ENCODE measurements at regions not wholly inside any gene's neighbourhood (a gene's known extent, or its start where the extent isn't known, plus 50 kb on each side); places are given as distances from the start of the nearest gene placed in this dataset.
"Not testable (repeated sequence)": the region's sequence is repeated elsewhere in the genome, so short reads cannot be mapped to it uniquely, and the experiment has no call there.

GRCh38 chr1:55822891-55823290 is 607.7 kb upstream of the USP24 start:
- no peak for DNase-seq (ENCODE audit: low spot score)

DNA sequence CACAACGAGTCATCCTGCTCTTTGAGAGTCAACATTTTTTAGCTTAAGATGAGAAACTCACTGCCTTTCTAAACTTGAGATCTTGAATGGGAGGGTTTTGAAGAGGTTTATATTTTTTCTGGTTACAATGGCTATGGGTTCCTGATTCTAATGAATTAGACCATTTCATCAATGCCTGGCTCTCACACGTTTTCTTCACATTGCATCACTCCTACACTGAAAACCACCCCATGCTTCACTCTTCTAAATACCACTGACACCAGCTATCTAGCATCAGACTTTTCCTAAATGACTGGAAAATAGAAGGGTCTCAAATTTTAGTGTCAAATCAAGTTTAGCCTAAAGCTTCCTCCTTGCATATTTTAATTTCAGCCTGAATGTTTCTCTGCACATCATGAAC is 606.1 kb upstream of the USP24 start:
- DNase-seq (ENCODE audit: low spot score), result no peak

- no peak for DNase-seq (ENCODE audit: low spot score)
Observed at GRCh38 chr1:55820501-55820900, 605.3 kb upstream of the USP24 start.

- no peak for DNase-seq (ENCODE audit: low spot score)
Observed at GRCh38 chr1:55819011-55819410, 603.8 kb upstream of the USP24 start.

GRCh38 chr1:55816456-55817426 is 601.6 kb upstream of the USP24 start:
- DNase-seq (ENCODE audit: low spot score), result no peak

GRCh38 chr1:55815745-55816455 is 600.7 kb upstream of the USP24 start:
- DNase-seq (ENCODE audit: low spot score), result no peak

- no peak for DNase-seq (ENCODE audit: low spot score)
Observed at GRCh38 chr1:55814967-55815366, 599.8 kb upstream of the USP24 start.

GRCh38 chr1:55813618-55814017 is 598.5 kb upstream of the USP24 start:
- DNase-seq (ENCODE audit: low spot score), result peak; percentile 76

GRCh38 chr1:55812281-55812680 is 597.1 kb upstream of the USP24 start:
- DNase-seq (ENCODE audit: low spot score), result peak; percentile 27

- DNase-seq (ENCODE audit: low spot score), result no peak
Observed at GRCh38 chr1:55808263-55808662, 593.1 kb upstream of the USP24 start.

DNA sequence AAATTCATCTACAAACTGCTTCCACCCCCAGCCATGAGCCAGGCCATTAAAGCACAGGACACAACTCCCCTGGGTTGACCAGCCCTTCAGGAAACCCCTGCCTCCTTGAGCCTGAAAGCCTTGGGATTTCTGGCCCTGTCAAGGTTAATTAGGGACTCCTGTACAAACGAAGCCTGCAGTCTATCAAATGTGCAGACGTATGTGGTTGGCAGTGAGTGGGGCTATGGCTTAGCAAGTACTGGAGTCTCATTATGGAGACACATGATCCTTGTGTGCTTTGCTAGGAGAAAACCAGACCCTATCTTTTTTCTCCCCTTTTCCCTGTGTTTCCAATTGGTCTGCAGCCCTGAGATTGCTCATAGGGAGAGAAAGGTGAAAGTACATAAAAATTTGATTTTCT is 588.3 kb upstream of the USP24 start:
- no peak for DNase-seq (ENCODE audit: low spot score)

- no peak for DNase-seq (ENCODE audit: low spot score)
Observed at GRCh38 chr1:55801481-55801880, 586.3 kb upstream of the USP24 start.

DNA sequence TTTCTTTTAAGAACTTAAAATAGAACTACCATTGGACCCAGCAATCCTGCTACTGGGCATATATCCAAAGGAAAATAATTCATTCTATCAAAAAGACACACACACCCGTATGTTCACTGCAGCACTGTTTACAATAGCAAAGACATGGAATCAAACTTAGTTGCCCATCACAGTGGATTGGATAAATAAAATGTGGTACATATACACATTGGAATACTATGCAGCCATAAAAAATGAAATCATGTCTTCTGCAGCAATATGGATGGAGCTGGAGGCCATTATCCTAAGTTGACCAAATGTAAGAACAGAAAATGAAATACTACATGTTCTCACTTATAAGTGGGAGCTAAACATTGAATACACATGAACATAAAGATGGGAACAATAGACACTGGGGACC is 585.3 kb upstream of the USP24 start:
- no peak for DNase-seq (ENCODE audit: low spot score)

DNA sequence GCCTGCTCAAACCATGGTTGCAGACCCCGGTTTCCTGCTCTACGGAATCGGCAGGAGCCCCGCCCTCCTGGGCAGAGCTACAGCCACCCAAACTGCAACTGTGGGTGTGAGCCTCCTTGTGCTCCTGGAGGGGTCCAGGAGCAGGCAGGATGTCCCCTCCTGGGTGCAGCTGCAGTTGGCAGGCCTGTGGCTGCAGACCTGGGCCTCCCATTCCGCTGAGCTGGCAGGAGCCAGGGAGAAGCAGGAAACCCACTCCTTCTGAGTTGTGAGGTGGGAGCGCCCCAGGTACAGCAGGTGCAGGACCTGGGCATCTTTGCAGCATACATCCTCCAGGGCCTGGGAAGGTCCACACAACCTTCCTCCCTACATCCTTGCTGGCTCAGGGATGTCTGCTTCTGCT is 578.7 kb upstream of the USP24 start:
- no peak for DNase-seq (ENCODE audit: low spot score)

DNA sequence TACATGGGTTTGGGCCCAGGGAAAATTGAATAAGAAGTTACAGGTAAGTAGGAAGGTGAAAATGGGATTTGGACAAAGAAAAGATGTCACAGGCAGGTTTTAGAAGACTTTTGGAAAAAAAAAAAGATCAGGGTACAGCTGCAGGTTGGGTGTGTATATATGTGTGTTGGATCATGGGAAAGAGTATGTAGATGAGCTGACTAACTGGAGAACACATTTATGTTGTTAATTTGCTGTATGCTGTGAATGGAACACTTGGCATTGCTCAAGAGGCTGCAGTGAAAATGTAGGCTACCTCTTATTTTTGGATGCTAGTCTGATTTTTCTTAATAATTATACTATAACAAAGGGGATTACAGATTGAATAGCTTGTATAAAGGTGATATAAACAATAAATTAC is 577.7 kb upstream of the USP24 start:
- DNase-seq (ENCODE audit: low spot score), result no peak

DNA sequence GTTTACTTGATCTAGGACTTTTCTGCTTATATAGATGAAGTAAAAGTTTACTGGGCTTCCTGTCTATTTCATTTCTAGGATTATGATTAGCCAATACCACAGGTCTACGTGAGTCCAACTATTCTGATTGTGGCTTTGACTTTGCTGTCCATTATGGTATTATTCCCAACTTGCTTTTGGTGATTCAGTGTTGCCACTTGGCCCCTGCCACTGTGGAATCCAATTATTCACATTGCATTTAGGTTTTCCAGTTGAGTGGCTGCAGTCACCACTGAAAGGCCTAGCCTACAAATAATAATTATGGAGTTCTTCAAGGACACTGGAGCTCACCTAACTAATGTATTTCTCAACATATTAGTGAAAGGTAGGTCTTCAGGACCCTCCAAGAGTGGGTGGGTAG is 574.3 kb upstream of the USP24 start:
- no peak for DNase-seq (ENCODE audit: low spot score)

- no peak for DNase-seq (ENCODE audit: low spot score)
Observed at GRCh38 chr1:55786396-55786795, 571.2 kb upstream of the USP24 start.

- DNase-seq (ENCODE audit: low spot score), result not testable (repeated sequence)
Observed at GRCh38 chr1:55784941-55785450, 569.8 kb upstream of the USP24 start.

- DNase-seq (ENCODE audit: low spot score), result peak; percentile 33
Observed at GRCh38 chr1:55781944-55782482, 566.8 kb upstream of the USP24 start.

DNA sequence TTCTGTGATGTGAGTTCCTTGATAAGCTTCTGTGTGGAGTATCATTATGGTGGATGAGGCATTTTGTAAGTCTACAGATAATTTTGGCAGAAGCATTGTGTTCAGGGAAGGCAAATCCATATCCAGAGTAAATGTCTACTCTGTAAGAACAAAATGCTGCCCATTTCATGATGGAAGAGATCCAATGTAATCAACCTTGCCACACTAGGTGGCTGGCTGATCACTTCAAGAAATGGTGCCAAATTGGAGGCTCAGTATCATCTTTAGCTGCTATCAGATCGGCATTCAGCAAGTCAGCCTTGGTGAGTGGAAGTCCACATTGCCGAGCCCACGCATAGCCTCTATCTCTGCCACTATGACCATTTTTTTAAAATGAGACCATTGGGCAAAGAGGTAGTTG is 565.8 kb upstream of the USP24 start:
- no peak for DNase-seq (ENCODE audit: low spot score)

GRCh38 chr1:55777545-55777944 is 562.4 kb upstream of the USP24 start:
- DNase-seq (ENCODE audit: low spot score), result no peak

DNA sequence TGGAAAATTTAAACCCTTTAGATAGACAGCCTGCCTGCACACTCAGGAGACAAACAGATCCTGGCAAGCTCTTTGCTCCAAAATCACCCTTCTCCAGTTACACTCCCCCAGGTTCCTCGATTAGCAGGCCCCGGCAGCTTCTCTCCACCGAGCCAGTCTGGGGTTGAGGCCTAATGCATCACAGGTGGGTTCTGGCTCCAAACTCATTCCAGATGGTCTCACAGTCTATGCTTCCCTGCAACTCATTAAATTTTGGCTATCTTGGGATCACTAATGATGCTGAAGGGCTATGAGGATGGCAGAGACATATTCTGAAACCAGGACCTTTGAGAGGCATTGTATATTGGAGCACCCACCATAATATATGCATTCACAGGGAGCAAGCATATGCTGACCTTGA is 559.8 kb upstream of the USP24 start:
- DNase-seq (ENCODE audit: low spot score), result no peak

- no peak for DNase-seq (ENCODE audit: low spot score)
Observed at GRCh38 chr1:55774446-55774845, 559.3 kb upstream of the USP24 start.
